MM.1S (cell line): ENCODE measurements at regions not wholly inside any gene's neighbourhood (a gene's known extent, or its start where the extent isn't known, plus 50 kb on each side); places are given as distances from the start of the nearest gene placed in this dataset.

ENCODE experiments used
- CTCF ChIP-seq: fragments of 300-600 bp; sonication (generic); IDR thresholded peaks from 2 replicates; pipeline ENCODE4 v1.5.1; 2016; ENCODE audit warnings: antibody characterized with exemption, low read length, mixed read lengths
- EZH2 ChIP-seq: fragments of 300-600 bp; sonication (generic); optimal IDR thresholded peaks from 2 replicates; pipeline ENCODE3; 2017; ENCODE audit warnings: low read depth, mild to moderate bottlenecking, antibody characterized with exemption, low read length, mixed read lengths

GRCh38 chr22:22958621-22959020 lies 71.0 kb downstream of the IGLL5 start:
- no peak for TF ChIP-seq CTCF
- no peak for TF ChIP-seq EZH2
